ENCODE measurements at regions not wholly inside any gene's neighbourhood (a gene's known extent, or its start where the extent isn't known, plus 50 kb on each side); places are given as distances from the start of the nearest gene placed in this dataset.

DNA sequence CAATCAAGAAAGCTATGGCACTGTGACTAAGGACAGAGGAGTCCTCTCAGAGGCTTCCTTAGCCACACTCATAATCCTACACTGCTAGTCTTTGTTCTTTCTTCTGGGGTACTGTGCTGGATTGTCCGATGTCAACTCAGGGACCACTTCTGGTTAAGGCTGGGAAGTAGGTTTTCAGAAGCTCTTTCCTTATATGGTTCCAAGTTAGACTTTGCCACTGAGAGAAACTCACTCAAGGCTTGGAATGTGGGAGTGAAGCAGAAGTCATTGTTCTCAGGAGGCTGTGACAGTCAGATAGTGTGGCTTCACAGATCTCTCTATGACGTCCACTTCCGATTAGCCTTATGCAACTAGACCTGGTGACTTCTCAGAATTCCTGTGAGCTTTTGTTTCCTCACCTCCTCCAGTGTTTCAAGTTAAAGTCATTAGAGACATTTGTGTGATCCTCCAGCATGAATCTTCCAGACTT is 317.3 kb upstream of the F9 start:
- Histone ChIP-seq H3K9me3 (ENCODE audit: control extremely low read depth in 1 of 3, control insufficient read depth in 2 of 3, insufficient read depth in 1 of 3, low read length in 2 of 3) (no peaks in the 10 kb centered on the region), H2AFZ (ENCODE audit: insufficient read depth, low read depth, low read length, poor library complexity, severe bottlenecking) (no peak overlapping the region), H3K4me2 (replicated peaks; ENCODE audit: low read depth, low read length, poor library complexity, severe bottlenecking) (no peak overlapping the region), H3K27me3 (replicated peaks in 1 of 4; ENCODE audit: control extremely low read depth in 1 of 4, control insufficient read depth in 3 of 4, insufficient read depth in 4 of 4, low read length in 3 of 4) (no peaks in the 10 kb centered on the region), H3K79me2 (ENCODE audit: control insufficient read depth, insufficient read depth, low read length) (no peaks in the 10 kb centered on the region), H3K27ac (ENCODE audit: low read length in 2 of 2) (no peak overlapping the region), H3K4me3 (ENCODE audit: control extremely low read depth in 1 of 5, extremely low read depth in 1 of 5, insufficient read depth in 1 of 5, low read depth in 2 of 5, low read length in 4 of 5) (no peak overlapping the region), H3K9ac (ENCODE audit: low read length) (no peak overlapping the region), H4K20me1 (ENCODE audit: control insufficient read depth, insufficient read depth, low read length, poor library complexity, severe bottlenecking) (no peaks in the 10 kb centered on the region), H3K36me3 (replicated peaks in 1 of 2; ENCODE audit: control extremely low read depth in 1 of 2, control insufficient read depth in 1 of 2, extremely low read depth in 1 of 2, insufficient read depth in 2 of 2, low read length in 1 of 2) (no peaks in the 10 kb centered on the region), H3K4me1 (ENCODE audit: control insufficient read depth in 2 of 2, insufficient read depth in 2 of 2, low read length in 2 of 2) (no peaks in the 10 kb centered on the region)
- H3K27ac Mint-ChIP-seq: no peak overlapping the region
- ChIA-PET POLR2A (no interaction called here), CTCF (no interaction called here)
- intact Hi-C loops (cut with micrococcal nuclease): no loop called here
- ATAC-seq (ENCODE audit: low read depth) (no peak), DNase-seq (no peak)
- WGBS (ENCODE audit: insufficient coverage): no CpG with 5 or more reads among the region's 3 CpGs
- H3K4me1 Mint-ChIP-seq: no peaks in the 10 kb centered on the region
- peaks cover 4% of the 10 kb centered on the region for H3K27me3 Mint-ChIP-seq
- TF ChIP-seq, protein P1, sequence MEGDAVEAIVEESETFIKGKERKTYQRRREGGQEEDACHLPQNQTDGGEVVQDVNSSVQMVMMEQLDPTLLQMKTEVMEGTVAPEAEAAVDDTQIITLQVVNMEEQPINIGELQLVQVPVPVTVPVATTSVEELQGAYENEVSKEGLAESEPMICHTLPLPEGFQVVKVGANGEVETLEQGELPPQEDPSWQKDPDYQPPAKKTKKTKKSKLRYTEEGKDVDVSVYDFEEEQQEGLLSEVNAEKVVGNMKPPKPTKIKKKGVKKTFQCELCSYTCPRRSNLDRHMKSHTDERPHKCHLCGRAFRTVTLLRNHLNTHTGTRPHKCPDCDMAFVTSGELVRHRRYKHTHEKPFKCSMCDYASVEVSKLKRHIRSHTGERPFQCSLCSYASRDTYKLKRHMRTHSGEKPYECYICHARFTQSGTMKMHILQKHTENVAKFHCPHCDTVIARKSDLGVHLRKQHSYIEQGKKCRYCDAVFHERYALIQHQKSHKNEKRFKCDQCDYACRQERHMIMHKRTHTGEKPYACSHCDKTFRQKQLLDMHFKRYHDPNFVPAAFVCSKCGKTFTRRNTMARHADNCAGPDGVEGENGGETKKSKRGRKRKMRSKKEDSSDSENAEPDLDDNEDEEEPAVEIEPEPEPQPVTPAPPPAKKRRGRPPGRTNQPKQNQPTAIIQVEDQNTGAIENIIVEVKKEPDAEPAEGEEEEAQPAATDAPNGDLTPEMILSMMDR (IDR thresholded peaks at IDR 0.05): no peak
- no peak for TF ChIP-seq EZH2 (IDR thresholded peaks at IDR 0.05; ENCODE audit: borderline replicate concordance, insufficient read depth, low read depth, low read length, poor library complexity, severe bottlenecking)
- no peak overlapping the region for H3K4me3 Mint-ChIP-seq
- no peaks in the 10 kb centered on the region for H3K9me3 Mint-ChIP-seq (ENCODE audit: insufficient read depth)

DNA sequence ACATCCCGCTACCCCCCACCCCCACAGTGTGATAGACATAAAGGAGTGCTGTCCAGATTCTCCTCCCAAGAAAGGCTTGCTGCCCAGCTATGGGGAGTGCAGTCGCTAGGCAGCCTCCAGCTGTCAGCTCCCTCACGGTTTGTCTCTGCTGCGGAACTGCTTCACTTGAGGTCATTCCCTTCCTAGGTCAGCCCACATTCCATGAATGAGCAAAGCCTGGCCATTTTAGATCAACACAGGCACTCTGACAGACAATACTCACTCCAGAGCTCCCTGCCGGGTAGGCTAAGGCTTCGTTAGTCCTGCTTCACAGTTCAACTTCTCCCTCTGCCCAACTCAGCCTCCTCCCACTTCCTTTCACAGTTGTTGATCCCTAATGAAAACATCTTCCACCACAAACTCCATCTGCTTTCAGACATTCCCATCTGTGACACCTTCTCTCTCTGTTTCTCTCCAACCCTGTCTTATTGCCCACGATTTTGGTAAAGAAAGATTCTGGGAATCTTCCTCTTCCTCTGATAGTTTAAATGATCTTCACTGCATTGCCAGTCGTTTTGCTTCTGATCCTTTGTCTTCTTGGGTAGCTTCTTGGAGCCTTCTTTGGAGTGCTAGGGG is 318.9 kb upstream of the F9 start:
- Histone ChIP-seq H3K4me2 (replicated peaks; ENCODE audit: low read depth, low read length, poor library complexity, severe bottlenecking) (no peak overlapping the region), H3K27ac (ENCODE audit: low read length in 2 of 2) (no peak overlapping the region), H3K9me3 (ENCODE audit: control extremely low read depth in 1 of 3, control insufficient read depth in 2 of 3, insufficient read depth in 1 of 3, low read length in 2 of 3) (no peaks in the 10 kb centered on the region), H3K4me1 (ENCODE audit: control insufficient read depth in 2 of 2, insufficient read depth in 2 of 2, low read length in 2 of 2) (no peaks in the 10 kb centered on the region), H3K27me3 (replicated peaks in 1 of 4; ENCODE audit: control extremely low read depth in 1 of 4, control insufficient read depth in 3 of 4, insufficient read depth in 4 of 4, low read length in 3 of 4) (peaks cover 0 to 4% (median 1%) of the 10 kb centered on the region in 4 experiments), H4K20me1 (ENCODE audit: control insufficient read depth, insufficient read depth, low read length, poor library complexity, severe bottlenecking) (no peaks in the 10 kb centered on the region), H3K9ac (ENCODE audit: low read length) (no peak overlapping the region), H3K4me3 (ENCODE audit: control extremely low read depth in 1 of 5, extremely low read depth in 1 of 5, insufficient read depth in 1 of 5, low read depth in 2 of 5, low read length in 4 of 5) (no peak overlapping the region), H3K79me2 (ENCODE audit: control insufficient read depth, insufficient read depth, low read length) (no peaks in the 10 kb centered on the region), H2AFZ (ENCODE audit: insufficient read depth, low read depth, low read length, poor library complexity, severe bottlenecking) (no peak overlapping the region), H3K36me3 (replicated peaks in 1 of 2; ENCODE audit: control extremely low read depth in 1 of 2, control insufficient read depth in 1 of 2, extremely low read depth in 1 of 2, insufficient read depth in 2 of 2, low read length in 1 of 2) (no peaks in the 10 kb centered on the region)
- Mint-ChIP-seq H3K4me1 (no peaks in the 10 kb centered on the region), H3K27me3 (peaks cover 10% of the 10 kb centered on the region), H3K4me3 (no peak overlapping the region), H3K27ac (no peak overlapping the region), H3K9me3 (ENCODE audit: insufficient read depth) (no peaks in the 10 kb centered on the region)
- no peak for TF ChIP-seq EZH2 (IDR thresholded peaks at IDR 0.05; ENCODE audit: borderline replicate concordance, insufficient read depth, low read depth, low read length, poor library complexity, severe bottlenecking)
- 39% methylated on average over 5 of the region's 8 CpGs for WGBS (ENCODE audit: insufficient coverage)
- intact Hi-C loops (cut with micrococcal nuclease): no loop called here
- ChIA-PET POLR2A (no interaction called here), CTCF (no interaction called here)
- DNase-seq: no peak
- no peak for ATAC-seq (ENCODE audit: low read depth)
